Esophagus squamous epithelium (tissue), 4 donors: ENCODE measurements at regions not wholly inside any gene's neighbourhood (a gene's known extent, or its start where the extent isn't known, plus 50 kb on each side); places are given as distances from the start of the nearest gene placed in this dataset.

ENCODE experiments used
- POLR2A ChIP-seq, 4 donors: fragments of 450-650 bp; IDR thresholded peaks; one replicate each; pipeline ENCODE4 v1.6.1; 2017; ENCODE audit warnings: antibody characterized with exemption in 4 of 4, mild to moderate bottlenecking in 4 of 4, moderate library complexity in 3 of 4
- TF ChIP-seq, protein P1 (sequence below), 6 experiments: fragments of 450-650 bp in 4 of 6; fragments of 200-600 bp in 2 of 6; sonication (generic) in 2 of 6; IDR thresholded peaks; one replicate each; pipeline ENCODE4 v1.5.1; 2016 to 2019; ENCODE audit warnings: antibody characterized with exemption in 6 of 6, mild to moderate bottlenecking in 4 of 6, moderate library complexity in 4 of 6

DNA sequence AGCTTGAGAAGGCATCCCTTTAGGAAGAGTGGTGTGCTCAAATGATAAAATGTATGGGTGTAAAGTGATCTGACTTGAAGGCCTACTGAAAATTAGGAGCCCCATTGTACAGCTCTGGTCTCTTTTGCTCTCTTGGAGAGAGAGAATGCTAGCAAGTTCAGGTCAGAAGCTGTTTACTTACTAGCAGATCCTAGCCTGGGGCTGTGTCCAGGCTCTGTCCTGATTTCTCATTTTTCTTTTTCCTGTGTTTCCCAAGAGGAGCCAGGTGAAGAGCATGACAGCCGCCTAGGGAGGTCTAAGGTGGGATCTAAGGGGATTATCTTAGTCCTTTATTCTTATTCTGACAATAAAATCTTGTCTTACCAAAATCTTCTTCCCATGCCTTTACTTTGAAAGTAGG, 272.8 kb downstream of the NNT start:
- TF ChIP-seq, protein P1, sequence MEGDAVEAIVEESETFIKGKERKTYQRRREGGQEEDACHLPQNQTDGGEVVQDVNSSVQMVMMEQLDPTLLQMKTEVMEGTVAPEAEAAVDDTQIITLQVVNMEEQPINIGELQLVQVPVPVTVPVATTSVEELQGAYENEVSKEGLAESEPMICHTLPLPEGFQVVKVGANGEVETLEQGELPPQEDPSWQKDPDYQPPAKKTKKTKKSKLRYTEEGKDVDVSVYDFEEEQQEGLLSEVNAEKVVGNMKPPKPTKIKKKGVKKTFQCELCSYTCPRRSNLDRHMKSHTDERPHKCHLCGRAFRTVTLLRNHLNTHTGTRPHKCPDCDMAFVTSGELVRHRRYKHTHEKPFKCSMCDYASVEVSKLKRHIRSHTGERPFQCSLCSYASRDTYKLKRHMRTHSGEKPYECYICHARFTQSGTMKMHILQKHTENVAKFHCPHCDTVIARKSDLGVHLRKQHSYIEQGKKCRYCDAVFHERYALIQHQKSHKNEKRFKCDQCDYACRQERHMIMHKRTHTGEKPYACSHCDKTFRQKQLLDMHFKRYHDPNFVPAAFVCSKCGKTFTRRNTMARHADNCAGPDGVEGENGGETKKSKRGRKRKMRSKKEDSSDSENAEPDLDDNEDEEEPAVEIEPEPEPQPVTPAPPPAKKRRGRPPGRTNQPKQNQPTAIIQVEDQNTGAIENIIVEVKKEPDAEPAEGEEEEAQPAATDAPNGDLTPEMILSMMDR (IDR thresholded peaks at IDR 0.05), result no peak
- no peak for TF ChIP-seq POLR2A (IDR thresholded peaks at IDR 0.05)
